HG03342 (cell line): ENCODE measurements at regions not wholly inside any gene's neighbourhood (a gene's known extent, or its start where the extent isn't known, plus 50 kb on each side); places are given as distances from the start of the nearest gene placed in this dataset.
"Not testable (repeated sequence)": the region's sequence is repeated elsewhere in the genome, so short reads cannot be mapped to it uniquely, and the experiment has no call there.

Source experiments
- ATAC-seq: cut with Tn5 transposase; IDR thresholded peaks from one replicate; pipeline ENCODE4 v1.9.1; 2021; ENCODE audit warnings: mild to moderate bottlenecking, moderate library complexity; ENCODE audit not compliant: unreplicated experiment

DNA sequence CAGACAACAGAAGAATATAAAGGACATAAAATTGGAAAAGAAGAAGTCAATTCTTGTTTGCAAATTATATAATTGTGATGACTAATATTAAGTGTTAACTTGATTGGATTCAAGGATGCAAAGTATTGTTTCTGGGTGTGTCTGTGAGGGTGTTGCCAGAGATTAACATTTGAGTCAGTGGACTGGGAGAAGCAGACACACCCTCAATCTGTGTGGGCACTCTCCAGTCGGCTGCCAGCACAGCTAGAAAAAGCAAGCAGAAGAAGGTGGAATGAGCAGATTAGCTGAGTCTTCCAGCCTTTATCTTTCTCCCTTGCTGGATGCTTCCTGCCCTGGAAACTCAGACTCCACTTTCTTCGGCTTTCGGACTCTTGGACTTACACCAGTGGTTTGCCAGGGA lies 51.7 kb downstream of the UBE2NL start:
- no peak for ATAC-seq

DNA sequence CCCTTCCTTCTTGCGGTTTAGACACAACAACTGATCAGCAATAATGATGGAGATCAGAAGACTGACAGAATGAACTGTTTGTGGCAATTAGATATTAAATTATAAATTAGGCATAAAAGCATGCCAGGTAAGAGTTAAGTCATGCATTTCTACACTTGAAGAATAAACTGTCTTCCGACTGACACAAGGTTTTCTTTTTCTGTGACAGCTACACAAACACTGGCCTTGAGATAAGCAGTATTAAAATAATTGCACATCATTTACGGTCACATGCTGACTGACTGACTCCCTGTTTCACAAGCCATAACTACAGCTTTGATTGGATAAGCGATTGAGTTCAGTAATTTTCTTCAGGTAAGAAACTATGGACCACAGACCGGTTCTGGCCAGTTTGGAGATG lies 56.2 kb downstream of the UBE2NL start:
- no peak for ATAC-seq

DNA sequence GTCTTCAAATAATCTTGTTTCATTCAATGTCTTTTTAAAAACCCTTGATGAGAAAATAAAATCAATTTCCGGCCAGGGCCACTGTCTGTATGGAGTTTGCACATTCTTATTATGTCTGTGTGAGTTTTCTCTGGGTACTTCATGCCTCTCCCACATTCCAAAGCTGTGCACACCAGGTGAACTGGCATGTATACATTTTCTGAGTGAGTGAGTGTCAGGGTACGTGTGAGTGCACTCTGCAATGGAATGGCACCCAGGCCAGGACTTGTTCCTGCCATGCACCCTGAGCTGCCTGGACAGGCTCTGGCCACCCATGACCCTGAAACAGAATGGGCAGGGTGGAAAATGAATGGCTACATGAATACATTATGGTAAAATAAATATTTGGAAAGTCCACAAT lies 61.3 kb downstream of the UBE2NL start:
- ATAC-seq, result no peak

DNA sequence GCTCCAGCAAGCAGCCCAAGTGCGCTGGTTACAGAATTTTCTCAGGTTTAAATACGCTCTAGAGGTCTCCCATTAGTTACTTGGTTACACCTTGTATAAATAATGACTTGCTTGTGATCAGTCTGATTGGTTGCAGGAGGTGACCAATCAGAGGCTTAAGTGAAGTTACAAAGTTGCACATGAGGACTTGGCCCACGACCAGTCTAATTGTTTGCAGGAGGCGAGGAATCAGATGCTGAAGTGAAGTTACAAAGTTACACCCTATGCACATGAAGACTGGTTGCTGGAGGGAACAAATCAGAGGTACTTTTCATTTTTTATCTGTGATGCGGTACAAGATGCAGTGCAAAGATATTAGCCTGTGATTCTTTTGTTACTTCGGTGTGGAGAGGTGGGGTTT lies 80.7 kb downstream of the UBE2NL start:
- ATAC-seq, result no peak

DNA sequence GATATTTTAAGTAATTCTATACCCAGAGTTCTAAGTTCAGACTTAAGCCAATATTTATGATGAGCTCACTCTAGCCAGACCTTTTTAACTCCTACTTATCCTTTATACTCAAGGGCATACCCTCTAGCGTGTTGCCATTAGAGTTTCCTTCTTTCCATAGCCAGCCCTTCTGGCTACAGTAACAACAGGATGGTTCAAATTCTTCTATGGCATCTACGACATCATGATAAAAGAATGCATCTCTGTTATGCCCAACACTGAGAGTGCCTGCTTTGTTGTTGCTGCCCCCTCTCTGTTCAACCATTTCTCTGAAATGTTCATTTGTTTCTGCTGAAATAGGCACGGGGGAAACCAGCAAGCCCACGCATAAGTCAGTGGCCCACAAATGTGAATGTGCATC lies 104.5 kb downstream of the UBE2NL start:
- no peak for ATAC-seq

DNA sequence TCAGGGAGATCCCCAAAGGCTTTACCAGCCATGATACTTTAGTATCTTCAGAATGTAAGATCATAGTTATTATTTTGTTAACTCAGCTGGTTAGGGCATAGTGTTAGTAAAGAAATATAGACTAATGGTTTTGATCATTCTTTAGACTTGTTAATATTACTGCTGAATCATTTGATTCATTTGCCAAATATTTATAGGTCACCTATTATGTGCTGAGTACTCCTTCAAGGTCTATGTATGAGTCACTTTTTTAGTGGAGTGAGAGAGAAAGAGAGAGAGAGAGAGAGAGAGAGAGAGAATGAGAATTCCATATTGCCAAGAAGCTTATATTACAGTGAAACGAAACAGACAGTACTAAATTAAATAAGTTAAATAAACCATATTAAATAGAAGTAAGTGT lies 110.3 kb downstream of the UBE2NL start:
- no peak for ATAC-seq

DNA sequence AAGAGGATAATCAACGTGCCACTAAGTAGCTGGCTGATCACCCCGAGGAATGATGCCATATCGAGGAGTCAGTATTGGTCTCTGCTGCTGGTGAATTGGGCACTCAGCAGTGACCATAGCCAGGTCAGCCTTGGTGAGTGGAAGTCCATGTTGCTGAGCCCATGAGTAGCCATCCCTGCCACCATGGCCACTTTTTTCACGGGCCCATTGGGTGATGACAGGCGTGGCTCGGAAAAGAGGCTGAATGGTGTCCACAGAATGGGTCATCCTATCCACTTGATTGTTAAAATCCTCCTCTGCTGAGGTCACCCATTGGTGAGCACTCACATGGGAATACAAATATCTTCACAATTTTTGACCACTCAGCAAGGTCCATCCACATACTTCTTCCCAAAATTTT lies 114.4 kb downstream of the UBE2NL start:
- no peak for ATAC-seq

DNA sequence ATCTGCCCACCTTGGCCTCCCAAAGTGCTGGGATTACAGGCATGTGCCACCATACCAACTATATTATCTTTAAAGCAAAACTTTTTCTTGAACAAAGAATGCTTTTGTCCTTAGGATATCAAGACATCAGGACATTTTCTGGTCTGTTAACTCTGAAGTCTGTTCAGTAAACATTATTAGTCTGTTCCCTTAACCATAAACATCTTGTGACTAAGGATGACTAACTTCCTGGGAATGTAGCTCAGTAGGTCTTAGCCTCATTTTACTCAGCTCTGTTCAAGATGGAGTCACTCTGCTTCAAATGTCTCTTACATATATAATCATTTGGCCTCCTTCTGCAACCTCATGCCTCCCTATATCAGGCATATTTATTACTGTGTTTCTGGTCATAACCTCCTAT lies 122.9 kb downstream of the UBE2NL start:
- no peak for ATAC-seq

DNA sequence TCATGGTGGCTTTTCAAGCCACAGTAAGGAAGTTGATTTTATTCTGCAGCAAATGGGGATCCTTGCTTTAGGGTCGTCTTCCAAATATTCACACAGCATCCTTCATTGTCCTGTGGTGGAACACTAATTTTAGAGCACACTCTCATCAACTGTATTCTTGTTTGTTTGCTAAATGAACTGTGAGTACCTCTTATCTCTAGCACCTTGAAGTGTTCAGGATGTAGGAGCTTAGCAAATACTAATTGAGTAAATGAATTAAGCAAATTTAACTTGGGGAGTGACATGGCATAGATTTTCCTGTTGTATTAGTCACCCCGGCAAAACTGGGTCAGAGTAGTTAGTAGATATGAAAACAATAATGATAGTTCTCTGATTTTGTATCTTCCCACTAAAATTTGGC lies 156.9 kb downstream of the UBE2NL start:
- no peak for ATAC-seq

DNA sequence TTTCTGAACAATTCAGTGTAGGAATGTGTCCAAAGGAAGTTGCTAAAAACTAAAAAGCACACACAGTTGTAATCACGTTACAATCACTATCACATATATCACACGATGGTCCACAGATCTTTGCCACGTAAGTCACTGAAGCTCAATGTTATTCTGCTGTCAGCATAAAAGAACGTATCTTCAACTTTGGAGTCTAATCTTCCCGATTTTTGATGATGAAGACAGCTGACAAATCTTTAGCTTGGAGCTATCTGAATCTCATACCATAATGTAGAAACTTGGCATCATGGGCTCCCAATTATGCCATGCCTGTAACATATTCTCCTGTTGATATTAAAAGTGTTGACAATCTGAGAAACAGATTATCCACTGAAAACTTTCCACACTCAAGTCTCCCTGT lies 158.4 kb downstream of the UBE2NL start:
- no peak for ATAC-seq

DNA sequence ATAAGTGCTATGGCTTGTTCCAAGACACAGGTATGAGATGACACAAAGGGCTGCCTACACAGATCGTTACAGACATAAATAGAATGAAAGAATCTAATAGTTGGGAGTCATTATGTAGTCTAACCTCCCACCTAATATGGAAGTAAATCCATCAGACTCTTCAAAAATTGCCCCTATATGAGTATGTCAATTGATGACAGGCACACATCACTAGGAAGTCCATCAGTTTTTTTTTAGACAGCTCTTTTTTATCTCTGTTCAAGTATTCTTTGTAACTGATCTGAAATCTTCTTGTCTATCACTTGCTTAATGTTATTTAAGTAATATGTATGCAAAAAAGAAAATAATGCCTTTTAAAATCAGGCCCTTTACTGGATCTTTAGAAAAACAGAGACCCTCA lies 191.6 kb downstream of the UBE2NL start:
- no peak for ATAC-seq

DNA sequence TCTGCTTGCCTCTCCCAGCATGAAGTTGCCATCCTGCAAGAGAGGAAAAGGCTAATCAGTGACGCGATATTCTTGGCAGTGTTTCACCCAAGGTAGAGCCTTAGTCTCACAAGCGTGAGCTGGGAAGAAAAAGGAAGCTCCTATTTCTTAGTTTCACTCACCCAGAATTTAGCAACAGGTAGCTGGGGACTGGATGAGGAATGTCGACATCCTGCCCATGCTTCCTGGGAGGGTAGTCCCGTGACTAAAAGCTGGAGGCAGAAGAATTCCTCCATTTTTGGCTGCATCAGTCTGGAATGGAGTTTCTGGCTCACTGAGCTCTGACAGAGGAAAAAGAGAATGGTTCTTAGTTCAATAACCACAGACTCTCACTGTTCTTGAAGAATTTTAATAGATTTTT lies 198.4 kb downstream of the UBE2NL start:
- ATAC-seq, result not testable (repeated sequence)

DNA sequence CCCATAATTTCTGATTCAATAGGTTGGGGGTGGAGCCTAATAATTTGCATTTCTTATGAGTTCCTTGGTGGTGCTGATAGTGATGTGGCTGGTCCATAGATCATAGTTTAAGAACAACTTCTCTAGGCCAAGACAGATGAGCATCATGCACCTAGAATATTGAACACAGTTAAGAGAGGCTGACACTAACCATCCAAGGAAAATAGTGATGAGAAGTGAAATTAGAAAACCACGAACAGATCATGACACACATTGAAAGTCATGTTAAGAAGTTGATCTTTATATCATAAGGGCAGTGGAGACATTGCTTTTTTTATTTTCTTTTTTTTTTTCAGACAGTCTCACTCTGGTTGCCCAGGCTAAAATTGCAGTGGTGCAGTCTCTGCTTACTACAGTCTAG lies 205.8 kb downstream of the UBE2NL start:
- not testable (repeated sequence) for ATAC-seq

DNA sequence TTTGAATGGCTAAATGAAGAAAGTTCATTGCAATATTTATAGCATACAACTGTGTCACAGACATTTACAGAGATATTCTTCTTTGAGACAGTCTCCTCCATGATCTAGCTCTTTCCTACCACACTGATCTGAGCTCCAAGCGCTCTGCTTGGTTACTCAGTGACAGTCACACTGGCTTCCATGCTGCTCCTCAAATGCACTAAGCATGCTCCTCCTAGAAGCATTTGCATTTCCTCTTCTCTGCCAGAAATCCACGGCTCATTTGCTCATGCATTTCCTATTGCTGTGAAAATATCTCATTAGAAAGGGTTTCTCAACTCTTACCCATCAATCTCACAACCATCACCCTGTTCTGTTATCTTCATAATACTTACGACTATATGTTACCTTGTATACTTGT lies 208.2 kb downstream of the UBE2NL start:
- not testable (repeated sequence) for ATAC-seq

DNA sequence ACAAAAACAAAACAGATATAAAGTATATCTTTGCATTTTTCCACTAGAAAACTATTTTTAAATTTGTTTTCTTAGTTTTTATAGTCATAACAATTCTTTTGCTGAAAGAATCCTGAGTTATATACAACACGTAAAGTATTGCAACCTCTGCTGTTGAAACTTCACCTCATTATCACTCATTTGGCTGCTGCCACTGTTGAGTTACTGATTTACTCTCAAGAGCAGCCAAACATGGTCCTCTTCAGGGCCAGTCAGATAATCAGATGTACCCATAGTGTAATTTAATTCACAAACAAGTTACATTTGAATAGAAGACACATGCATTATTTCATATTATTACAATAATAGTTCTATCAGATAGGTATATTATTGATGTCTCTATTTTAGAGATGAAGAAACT lies 235.6 kb downstream of the UBE2NL start:
- ATAC-seq, result not testable (repeated sequence)

DNA sequence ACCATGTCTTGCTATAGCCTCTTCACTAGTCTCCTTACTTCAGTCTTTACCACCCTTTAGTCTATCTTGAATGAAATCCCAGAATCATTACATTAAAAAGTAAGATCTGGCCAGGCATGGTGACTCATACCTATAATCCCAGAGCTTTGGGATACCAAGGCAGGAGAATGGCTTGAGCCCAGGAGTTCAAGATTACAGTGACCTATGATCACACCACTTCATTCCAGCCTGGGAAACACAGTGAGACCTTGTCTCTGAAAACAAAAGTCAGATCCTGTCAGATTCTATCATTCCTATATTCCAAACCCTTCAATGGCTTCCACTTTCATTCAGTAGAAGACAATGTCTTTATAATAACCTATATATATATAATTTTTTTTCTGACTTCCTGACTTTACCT lies 237.7 kb downstream of the UBE2NL start:
- ATAC-seq, result not testable (repeated sequence)

DNA sequence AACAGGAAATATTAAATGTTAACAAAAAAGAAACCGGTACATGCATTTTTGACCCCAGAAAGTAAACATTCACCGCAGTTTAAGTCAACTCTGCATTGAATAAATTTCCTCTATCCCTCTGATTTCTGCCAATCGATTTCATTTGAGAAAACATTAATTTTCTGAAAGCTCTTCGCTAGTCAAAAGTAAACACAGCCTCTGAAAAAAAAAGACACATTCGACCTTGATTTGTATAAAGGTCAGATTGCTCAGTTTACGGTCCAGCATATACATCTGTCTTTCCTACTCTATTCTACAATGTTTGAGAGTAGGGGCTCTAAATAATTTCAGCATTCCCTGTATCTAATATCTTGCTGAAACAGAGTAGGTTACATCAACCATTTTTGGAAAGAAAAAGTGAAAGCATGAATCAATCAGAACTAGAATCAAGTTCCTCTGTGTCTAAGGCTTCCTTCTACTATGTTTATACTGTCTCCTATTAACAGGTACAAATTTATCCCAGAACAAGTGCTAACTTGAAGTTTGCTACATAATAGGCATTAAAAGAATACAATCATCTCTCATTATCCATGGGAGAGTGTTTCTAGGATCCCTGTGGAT lies 243.8 kb downstream of the UBE2NL start:
- ATAC-seq, result not testable (repeated sequence)

DNA sequence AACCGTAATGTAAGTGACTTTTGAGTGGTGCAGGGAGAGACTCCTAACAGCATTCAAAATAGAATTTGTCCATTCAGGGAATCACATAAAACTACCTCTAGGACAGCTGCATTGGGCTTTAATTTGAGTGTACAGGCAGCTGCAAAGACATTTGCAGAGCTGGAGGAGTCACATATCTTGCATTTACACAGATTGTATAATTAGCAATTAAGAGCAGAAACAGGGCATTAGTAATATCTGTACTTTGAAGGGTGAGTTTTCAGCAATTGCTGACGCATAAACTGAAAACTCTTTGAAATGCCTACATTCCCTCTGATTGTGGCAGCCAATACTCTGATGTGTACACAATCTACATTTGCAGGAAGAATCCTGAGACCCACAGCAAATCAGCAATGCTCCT lies 245.6 kb downstream of the UBE2NL start:
- not testable (repeated sequence) for ATAC-seq

DNA sequence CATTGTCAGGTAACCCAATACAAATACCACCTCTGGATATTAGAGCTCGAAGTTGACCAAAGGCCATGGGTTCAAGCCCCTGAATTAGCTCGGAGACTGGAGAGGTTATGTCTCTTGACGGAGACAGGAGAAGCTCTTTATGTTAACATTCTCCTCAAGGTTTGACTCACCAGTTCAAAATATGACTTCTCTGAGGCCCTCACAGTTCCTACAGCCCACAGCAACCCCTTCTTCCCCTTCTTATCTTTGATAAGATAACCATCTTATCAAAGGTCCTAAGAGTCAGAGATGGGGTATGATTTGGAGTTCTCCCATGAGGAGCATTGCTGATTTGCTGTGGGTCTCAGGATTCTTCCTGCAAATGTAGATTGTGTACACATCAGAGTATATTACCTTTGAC lies 246.6 kb downstream of the UBE2NL start:
- not testable (repeated sequence) for ATAC-seq

DNA sequence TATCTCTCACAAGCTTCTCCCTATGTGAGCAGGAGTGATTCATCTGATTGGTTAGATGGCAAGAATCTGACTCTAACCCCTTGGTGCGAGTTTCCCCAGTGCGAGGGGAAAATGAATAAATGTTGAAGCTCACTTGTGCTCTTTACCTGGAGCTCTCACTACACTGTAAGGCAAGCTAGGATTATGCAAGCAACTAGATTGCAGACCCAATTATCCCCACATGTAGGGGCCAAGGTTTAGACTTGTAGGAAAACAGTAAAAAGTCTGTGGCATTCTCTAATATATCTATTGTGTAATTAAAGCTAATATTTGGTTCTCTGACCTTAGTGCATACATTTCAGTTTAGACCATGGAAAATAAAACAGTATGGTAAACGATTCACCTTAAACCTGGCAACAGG lies 247.2 kb downstream of the UBE2NL start:
- not testable (repeated sequence) for ATAC-seq

DNA sequence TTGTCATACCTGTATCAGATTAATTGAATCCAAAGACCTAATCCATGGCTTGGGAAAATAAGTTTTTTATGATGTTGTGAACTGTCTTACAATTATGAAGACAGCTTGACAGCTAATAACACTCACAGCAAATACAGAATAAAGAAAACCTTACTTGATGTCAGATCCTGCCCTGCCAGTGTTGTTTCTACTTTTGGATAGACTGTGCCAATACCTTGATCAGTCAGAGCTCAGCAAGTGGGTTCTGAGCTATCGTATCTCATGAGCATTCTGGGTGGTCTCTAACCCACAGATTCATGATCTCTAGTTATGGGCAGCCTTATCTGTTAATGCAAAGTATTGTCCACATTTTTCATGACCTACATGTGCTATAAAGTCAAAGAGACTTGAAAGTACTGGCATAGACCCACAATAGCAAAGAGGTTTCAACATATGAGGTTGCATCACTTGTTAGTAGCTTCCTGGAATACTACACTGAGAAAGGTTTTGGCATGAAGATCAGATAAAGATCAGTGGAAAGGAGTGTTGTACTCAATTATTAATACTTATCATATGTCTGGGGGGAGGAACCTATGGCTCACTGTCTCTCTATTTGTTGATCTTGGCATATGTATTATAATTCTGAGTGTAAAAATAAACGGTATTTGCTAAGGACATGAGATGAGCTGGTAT lies 250.7 kb downstream of the UBE2NL start:
- ATAC-seq, result not testable (repeated sequence)

DNA sequence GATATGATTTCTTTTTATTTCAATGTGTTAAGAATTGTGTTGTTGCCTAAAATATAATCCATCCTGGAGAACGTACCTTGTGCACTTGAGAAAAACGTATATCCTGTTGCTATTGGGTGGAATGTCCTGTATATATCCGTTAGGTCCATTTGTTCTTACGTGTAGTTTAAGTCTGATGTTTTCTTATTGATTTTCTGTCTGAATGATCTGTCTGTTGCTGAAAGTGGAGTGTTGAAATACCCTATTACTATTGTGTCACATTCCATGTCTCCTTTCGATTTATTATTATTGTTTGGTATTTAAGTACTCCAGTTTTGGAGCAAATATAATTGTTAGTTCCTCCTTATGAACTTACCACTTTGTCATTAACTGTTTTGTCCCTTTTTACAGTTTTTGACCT lies 270.6 kb downstream of the UBE2NL start:
- not testable (repeated sequence) for ATAC-seq

DNA sequence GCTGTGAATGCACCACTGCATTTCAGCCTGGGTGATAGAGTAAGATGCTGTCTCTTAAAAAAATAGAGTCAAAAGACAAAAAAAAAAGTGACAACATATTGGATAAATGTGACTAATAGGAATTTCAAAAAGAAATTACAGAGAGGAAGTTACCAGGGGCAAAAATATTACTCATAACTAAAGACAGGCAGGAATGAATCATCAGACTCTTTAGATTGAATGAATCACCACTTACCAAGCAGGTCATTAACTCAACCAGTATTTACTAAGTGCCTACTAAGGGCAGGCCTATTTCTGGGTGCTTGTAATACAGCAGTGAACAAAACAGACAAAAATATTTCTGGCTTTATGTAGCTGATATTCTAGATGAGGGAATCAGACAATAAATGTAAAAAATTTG lies 301.3 kb downstream of the UBE2NL start:
- ATAC-seq, result peak; percentile 73
